ENCODE measurements at regions not wholly inside any gene's neighbourhood (a gene's known extent, or its start where the extent isn't known, plus 50 kb on each side); places are given as distances from the start of the nearest gene placed in this dataset.

GRCh38 chr13:73417012-73417615 lies 358.3 kb downstream of the KLF5 start:
- DNase-seq = no peak

GRCh38 chr13:73416093-73416492 lies 357.3 kb downstream of the KLF5 start:
- no peak for DNase-seq

GRCh38 chr13:73413656-73414055 lies 354.9 kb downstream of the KLF5 start:
- no peak for DNase-seq

- no peak for DNase-seq
These were observed 354.1 kb downstream of the KLF5 start for GRCh38 chr13:73412933-73413332.

- no peak for DNase-seq
These were observed 352.4 kb downstream of the KLF5 start for GRCh38 chr13:73411067-73411809.

GRCh38 chr13:73406454-73406853 lies 347.6 kb downstream of the KLF5 start:
- no peak for DNase-seq

- DNase-seq = no peak
These were observed 345.8 kb downstream of the KLF5 start for GRCh38 chr13:73404581-73404980.

GRCh38 chr13:73403355-73404120 lies 344.7 kb downstream of the KLF5 start:
- DNase-seq = no peak

GRCh38 chr13:73401769-73402168 lies 343.0 kb downstream of the KLF5 start:
- no peak for DNase-seq

GRCh38 chr13:73399347-73400216 lies 340.8 kb downstream of the KLF5 start:
- DNase-seq = no peak

- DNase-seq = no peak
These were observed 338.9 kb downstream of the KLF5 start for GRCh38 chr13:73397496-73398305.

- DNase-seq = no peak
These were observed 335.3 kb downstream of the KLF5 start for GRCh38 chr13:73394066-73394465.

GRCh38 chr13:73390100-73390499 lies 331.3 kb downstream of the KLF5 start:
- DNase-seq = no peak

- no peak for DNase-seq
These were observed 329.8 kb downstream of the KLF5 start for GRCh38 chr13:73388586-73388985.

- DNase-seq = no peak
These were observed 328.5 kb downstream of the KLF5 start for GRCh38 chr13:73387318-73387717.

- no peak for DNase-seq
These were observed 327.0 kb downstream of the KLF5 start for GRCh38 chr13:73385848-73386247.

GRCh38 chr13:73372666-73373627 lies 314.1 kb downstream of the KLF5 start:
- no peak for DNase-seq

- DNase-seq = no peak
These were observed 311.3 kb downstream of the KLF5 start for GRCh38 chr13:73370066-73370465.

- DNase-seq = no peak
These were observed 310.3 kb downstream of the KLF5 start for GRCh38 chr13:73369095-73369494.

- DNase-seq = no peak
These were observed 309.8 kb downstream of the KLF5 start for GRCh38 chr13:73368608-73369007.

- no peak for DNase-seq
These were observed 309.1 kb downstream of the KLF5 start for GRCh38 chr13:73367886-73368285.
